CD4-positive, alpha-beta T cell treated with Interleukin-21 for 1 hour (primary cell): ENCODE measurements at regions not wholly inside any gene's neighbourhood (a gene's known extent, or its start where the extent isn't known, plus 50 kb on each side); places are given as distances from the start of the nearest gene placed in this dataset.

Experiments
- DNase-seq: peaks from one replicate; pipeline ENCODE4 v3.0.0-alpha.2; 2020

GRCh38 chr2:22887845-22888244 lies 497.1 kb upstream of the KLHL29 start:
- no peak for DNase-seq

GRCh38 chr2:22890132-22890531 lies 494.8 kb upstream of the KLHL29 start:
- no peak for DNase-seq

- no peak for DNase-seq
Observed at GRCh38 chr2:22893761-22894517, 491.0 kb upstream of the KLHL29 start.

GRCh38 chr2:22894761-22895160 lies 490.2 kb upstream of the KLHL29 start:
- no peak for DNase-seq

DNA sequence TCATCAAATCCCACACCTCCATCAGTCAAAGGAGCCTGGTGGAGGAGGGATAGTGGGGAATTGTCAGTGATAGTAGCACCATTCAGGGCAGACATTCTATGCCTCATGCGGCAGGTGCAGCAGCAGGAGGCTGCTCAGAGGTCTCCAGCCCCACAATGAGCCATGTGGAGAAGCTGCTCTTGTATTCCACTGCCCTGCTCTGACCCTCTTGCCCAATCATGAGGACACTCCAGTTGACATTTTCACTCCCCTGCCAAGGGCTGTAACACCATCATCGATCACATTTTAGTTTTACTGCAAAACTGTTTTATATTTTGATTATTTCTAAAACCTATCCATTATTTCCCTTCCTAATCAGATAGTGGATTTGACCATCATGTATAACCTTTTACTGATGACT lies 487.6 kb upstream of the KLHL29 start:
- DNase-seq: no peak

- DNase-seq: no peak
Observed at GRCh38 chr2:22900674-22901073, 484.3 kb upstream of the KLHL29 start.

DNA sequence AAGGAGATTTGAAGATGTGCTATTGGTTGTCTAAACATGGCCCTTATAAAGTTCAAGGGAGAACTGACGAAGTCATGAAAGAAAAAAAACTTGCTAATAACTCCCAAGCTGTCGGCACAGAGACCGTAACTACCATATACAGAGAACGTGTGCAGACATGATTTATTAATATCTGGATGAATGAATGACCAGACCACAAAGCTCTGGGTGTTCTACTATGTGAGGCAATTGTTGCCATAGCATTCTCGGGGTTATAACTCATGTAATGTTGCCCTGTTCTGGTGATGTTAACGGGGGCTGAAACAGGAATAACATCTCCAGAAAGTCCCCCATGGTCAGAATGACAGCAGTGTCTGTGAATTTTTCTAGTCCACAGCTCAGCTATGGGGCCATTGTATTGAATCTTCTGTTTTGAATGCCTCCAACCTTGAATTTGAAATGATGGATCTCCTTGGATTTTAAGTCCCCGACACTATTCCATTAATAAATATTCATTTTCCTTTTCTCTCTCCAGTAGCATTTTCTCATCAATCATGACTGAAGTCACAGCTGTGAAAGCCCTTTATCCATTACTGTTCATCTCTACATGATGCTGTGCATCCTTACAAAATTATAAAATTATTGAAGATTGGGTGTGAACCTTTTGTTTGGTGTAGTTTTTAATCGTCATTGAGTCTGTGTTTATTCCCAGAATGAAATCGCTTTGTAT lies 483.4 kb upstream of the KLHL29 start:
- DNase-seq: no peak

DNA sequence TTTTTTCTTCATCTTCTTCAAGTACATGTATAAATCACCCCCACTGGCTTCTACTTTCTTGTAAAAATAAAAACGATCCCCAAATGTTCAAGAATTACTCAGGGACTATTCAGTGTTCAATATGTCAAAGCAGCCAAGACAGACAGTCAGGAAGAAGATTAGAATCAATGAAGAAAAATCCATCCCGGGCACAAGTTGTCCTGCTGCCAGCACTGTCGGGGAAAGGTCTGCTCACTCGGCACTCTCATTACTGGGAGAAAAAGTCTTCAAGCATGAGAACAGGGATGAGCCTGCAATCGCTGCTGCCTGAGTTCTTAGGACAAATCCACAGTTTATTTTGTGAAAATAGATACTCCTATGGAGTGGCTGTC lies 482.8 kb upstream of the KLHL29 start:
- DNase-seq: no peak

DNA sequence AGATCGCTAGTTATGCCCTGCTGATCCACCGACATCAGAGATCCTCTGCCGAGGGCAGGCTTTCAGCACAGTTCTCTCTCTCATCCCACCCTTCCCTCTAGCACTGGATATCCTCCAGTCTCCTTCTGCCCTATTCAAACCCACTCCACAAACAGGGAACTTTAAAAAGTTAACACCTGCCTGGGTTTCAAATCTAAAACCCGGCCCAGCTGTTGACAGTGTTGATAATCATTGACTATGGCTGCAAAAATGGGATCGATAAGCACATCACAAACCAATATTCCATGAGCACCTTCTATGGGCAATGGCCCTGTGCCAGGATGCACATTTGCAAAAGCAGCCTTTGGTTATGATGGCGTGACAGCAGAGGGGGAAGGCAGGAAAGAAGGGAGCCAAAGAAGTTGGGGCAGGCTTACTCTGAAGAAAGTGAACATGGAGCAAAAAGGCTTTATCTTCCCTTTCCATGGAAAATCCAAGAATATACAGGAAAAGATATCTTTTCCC lies 482.3 kb upstream of the KLHL29 start:
- DNase-seq: no peak

GRCh38 chr2:22903616-22904015 lies 481.4 kb upstream of the KLHL29 start:
- DNase-seq: no peak

GRCh38 chr2:22904126-22904684 lies 480.8 kb upstream of the KLHL29 start:
- DNase-seq: no peak

- DNase-seq: no peak
Observed at GRCh38 chr2:22907330-22907729, 477.6 kb upstream of the KLHL29 start.

DNA sequence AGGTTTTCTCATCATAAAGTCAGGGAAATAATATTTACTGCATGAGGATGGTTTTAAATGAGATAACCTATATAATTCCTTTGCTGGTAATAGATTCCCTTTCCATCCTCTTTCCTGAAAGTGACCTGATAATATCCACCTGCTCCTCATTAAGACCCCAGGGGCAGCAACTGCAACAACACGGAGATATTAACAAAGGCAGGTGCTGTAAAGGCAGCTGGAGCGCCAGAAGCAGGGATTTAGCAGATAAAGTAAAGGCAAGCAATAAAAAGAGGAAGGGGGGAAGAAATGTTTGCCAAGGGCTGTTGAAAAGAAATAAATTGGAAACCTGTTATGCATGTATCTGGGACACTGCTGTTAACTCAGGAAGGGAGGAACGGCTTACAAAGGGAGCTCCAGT lies 472.6 kb upstream of the KLHL29 start:
- DNase-seq: no peak

GRCh38 chr2:22929998-22930397 lies 455.0 kb upstream of the KLHL29 start:
- DNase-seq: no peak

DNA sequence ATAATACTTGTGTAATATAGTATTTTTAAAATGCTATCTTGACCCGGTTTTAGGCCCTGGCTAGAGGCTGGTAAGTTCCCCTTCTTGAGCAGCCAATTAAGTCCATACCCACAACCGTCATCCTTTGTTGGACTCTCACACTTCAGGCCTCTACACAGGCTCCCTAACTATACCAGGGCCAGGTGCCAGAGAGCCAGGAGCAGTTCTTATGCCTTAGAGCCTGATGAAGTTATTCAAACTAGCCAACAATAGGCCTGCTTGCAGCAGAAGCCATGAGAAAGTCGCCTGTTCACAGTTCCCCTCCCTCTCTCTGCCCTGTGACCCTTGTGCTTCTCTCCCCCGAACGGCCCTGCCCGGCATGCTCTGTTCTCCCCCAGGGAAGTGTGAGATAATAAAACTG lies 454.2 kb upstream of the KLHL29 start:
- no peak for DNase-seq

- DNase-seq: no peak
Observed at GRCh38 chr2:22932288-22932687, 452.7 kb upstream of the KLHL29 start.

GRCh38 chr2:22934747-22935146 lies 450.2 kb upstream of the KLHL29 start:
- DNase-seq: no peak

- no peak for DNase-seq
Observed at GRCh38 chr2:22942441-22942840, 442.5 kb upstream of the KLHL29 start.

GRCh38 chr2:22944143-22944542 lies 440.8 kb upstream of the KLHL29 start:
- no peak for DNase-seq

GRCh38 chr2:22946553-22946952 lies 438.4 kb upstream of the KLHL29 start:
- no peak for DNase-seq

- DNase-seq: no peak
Observed at GRCh38 chr2:22947741-22948140, 437.2 kb upstream of the KLHL29 start.

DNA sequence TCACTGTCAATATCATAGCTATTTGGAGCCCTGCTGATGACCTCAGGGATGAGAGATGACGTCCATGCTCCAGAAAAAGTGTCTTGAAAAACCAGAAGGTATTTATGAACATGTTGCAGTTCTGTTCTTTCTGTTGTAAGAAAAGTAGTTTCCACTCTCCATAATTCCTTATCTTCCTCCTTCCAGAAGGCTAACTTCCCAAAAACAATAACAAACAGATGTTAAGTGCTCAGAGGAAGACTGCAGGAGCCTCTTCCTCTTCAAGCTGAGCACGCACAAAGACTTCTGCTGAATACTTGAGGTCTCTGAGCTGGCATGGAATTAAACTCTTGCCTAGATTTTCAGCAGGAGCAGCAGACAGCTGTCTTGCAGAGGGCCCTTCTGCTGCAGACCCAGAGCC lies 434.5 kb upstream of the KLHL29 start:
- no peak for DNase-seq

DNA sequence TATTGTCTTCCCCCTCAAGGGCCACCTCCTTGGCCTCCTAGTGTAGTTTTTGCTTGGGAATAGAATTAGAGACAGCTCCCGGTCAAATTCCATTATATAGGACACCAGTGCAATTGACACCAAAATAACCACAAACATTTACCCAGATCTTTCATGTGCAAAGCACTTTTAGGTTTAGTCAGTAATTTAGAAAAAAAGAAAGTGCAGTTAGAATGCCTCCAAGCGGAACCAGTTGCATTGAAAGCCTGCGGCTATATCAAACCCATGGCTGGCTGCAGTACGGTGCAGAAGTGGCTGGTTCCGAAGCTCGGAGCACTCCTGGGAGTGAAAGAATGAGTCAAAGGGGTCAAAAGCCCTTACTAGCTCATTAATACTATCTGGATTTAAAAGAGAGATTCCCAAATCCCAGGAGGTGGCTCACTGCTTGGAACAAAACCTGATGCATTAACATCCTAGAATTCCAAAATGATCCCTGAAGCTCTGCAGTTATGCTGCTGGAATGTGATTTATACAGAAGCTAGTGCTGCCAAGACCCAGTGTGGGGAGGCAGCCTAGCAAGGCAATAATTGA lies 432.2 kb upstream of the KLHL29 start:
- DNase-seq: no peak

DNA sequence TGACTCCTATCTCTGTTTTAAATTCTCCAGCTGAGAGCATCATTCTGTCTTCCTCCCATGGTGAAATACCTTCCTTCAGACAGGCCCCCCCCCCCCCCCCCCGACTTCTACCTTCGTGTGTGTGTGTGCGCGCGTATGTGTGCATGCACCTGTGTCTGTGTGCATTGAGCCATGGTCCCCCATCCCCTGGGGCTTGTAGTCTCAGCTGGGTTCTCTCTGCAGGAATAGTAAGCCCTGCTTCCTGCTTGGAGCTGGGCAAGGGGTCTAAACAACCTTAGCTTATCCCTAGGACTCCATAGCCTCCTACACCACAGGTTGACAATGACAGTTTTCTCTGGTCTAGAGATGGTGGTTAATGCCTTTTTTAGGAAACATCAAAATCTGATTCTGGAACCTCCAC lies 427.5 kb upstream of the KLHL29 start:
- no peak for DNase-seq
